GM23338 (cell line): ENCODE measurements at regions not wholly inside any gene's neighbourhood (a gene's known extent, or its start where the extent isn't known, plus 50 kb on each side); places are given as distances from the start of the nearest gene placed in this dataset.

Source experiments
- CREB1 ChIP-seq: fragments of 250-450 bp; sonication (Bioruptor Pico); IDR thresholded peaks from 2 replicates; pipeline ENCODE4 v1.5.0; 2020; ENCODE audit warnings: low read depth, mild to moderate bottlenecking, moderate library complexity
- EZH2 ChIP-seq: fragments of 200-600 bp; sonication (generic); IDR thresholded peaks from one replicate; pipeline ENCODE4 v1.8.0; 2017; ENCODE audit warnings: antibody characterized with exemption, mild to moderate bottlenecking, low read depth; ENCODE audit not compliant: unreplicated experiment
- EZH2phosphoT487 ChIP-seq: fragments of 200-600 bp; sonication (generic); IDR thresholded peaks from one replicate; pipeline ENCODE4 v1.8.1; 2018; ENCODE audit warnings: antibody characterized with exemption; ENCODE audit not compliant: unreplicated experiment
- JUNB ChIP-seq: IDR thresholded peaks from one replicate; pipeline ENCODE4 v1.6.1; 2016; ENCODE audit warnings: antibody characterized with exemption; ENCODE audit not compliant: unreplicated experiment
- NANOG ChIP-seq: IDR thresholded peaks from 2 replicates; pipeline ENCODE4 v1.6.1; 2016; ENCODE audit warnings: antibody characterized with exemption, borderline replicate concordance
- POLR2AphosphoS5 ChIP-seq: IDR thresholded peaks from 2 replicates; pipeline ENCODE4 v1.6.1; 2016; ENCODE audit warnings: antibody characterized with exemption, low read depth
- STAT1 ChIP-seq: IDR thresholded peaks from one replicate; pipeline ENCODE4 v1.6.1; 2016; ENCODE audit warnings: antibody characterized with exemption; ENCODE audit not compliant: unreplicated experiment
- ZNF331 ChIP-seq: fragments of 250-450 bp; sonication (Bioruptor Pico); IDR thresholded peaks from 2 replicates; pipeline ENCODE4 v1.5.0; 2020; ENCODE audit warnings: low read depth, mild to moderate bottlenecking, moderate library complexity
- TF ChIP-seq, protein P1 (sequence below): fragments of 250-450 bp; sonication (Bioruptor Pico); IDR thresholded peaks from 2 replicates; pipeline ENCODE4 v1.5.0; 2020; ENCODE audit warnings: mild to moderate bottlenecking, moderate library complexity
- TF ChIP-seq, protein P2 (sequence below), 2 experiments: fragments of 200-600 bp in 1 of 2; sonication (generic) in 1 of 2; conservative IDR thresholded peaks; 2 replicates each; pipeline versions ENCODE4 v1.5.1 to v1.6.1; 2016 to 2017; ENCODE audit warnings: antibody characterized with exemption in 2 of 2, low read depth in 2 of 2, mild to moderate bottlenecking in 2 of 2, moderate library complexity in 1 of 2

DNA sequence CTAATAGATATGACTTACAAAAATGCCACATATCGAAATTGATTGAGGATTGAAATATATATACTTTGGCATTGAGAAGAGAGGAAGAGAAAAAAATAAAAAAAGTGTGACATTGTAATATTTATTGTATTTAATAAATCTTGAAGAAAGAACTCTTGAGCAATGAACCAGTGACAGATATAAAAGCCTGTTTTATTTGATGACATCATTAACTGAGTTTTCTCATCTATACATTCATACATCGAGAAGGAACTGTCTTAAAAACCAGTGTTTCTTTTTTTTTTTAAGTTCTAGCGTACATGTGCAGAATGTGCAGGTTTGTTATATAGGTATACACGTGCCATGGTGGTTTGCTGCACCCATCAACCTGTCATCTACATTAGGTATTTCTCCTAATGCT, 368.2 kb downstream of the SNAPC1 start (continued):
- TF ChIP-seq, protein P1, sequence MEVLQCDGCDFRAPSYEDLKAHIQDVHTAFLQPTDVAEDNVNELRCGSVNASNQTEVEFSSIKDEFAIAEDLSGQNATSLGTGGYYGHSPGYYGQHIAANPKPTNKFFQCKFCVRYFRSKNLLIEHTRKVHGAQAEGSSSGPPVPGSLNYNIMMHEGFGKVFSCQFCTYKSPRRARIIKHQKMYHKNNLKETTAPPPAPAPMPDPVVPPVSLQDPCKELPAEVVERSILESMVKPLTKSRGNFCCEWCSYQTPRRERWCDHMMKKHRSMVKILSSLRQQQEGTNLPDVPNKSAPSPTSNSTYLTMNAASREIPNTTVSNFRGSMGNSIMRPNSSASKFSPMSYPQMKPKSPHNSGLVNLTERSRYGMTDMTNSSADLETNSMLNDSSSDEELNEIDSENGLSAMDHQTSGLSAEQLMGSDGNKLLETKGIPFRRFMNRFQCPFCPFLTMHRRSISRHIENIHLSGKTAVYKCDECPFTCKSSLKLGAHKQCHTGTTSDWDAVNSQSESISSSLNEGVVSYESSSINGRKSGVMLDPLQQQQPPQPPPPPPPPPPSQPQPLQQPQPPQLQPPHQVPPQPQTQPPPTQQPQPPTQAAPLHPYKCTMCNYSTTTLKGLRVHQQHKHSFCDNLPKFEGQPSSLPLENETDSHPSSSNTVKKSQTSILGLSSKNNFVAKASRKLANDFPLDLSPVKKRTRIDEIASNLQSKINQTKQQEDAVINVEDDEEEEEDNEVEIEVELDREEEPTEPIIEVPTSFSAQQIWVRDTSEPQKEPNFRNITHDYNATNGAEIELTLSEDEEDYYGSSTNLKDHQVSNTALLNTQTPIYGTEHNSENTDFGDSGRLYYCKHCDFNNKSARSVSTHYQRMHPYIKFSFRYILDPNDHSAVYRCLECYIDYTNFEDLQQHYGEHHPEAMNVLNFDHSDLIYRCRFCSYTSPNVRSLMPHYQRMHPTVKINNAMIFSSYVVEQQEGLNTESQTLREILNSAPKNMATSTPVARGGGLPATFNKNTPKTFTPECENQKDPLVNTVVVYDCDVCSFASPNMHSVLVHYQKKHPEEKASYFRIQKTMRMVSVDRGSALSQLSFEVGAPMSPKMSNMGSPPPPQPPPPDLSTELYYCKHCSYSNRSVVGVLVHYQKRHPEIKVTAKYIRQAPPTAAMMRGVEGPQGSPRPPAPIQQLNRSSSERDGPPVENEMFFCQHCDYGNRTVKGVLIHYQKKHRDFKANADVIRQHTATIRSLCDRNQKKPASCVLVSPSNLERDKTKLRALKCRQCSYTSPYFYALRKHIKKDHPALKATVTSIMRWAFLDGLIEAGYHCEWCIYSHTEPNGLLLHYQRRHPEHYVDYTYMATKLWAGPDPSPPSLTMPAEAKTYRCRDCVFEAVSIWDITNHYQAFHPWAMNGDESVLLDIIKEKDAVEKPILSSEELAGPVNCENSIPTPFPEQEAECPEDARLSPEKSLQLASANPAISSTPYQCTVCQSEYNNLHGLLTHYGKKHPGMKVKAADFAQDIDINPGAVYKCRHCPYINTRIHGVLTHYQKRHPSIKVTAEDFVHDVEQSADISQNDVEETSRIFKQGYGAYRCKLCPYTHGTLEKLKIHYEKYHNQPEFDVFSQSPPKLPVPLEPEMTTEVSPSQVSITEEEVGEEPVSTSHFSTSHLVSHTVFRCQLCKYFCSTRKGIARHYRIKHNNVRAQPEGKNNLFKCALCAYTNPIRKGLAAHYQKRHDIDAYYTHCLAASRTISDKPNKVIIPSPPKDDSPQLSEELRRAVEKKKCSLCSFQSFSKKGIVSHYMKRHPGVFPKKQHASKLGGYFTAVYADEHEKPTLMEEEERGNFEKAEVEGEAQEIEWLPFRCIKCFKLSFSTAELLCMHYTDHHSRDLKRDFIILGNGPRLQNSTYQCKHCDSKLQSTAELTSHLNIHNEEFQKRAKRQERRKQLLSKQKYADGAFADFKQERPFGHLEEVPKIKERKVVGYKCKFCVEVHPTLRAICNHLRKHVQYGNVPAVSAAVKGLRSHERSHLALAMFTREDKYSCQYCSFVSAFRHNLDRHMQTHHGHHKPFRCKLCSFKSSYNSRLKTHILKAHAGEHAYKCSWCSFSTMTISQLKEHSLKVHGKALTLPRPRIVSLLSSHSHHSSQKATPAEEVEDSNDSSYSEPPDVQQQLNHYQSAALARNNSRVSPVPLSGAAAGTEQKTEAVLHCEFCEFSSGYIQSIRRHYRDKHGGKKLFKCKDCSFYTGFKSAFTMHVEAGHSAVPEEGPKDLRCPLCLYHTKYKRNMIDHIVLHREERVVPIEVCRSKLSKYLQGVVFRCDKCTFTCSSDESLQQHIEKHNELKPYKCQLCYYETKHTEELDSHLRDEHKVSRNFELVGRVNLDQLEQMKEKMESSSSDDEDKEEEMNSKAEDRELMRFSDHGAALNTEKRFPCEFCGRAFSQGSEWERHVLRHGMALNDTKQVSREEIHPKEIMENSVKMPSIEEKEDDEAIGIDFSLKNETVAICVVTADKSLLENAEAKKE (CRISPR knock-in tag), result no peak
- TF ChIP-seq EZH2 (no peak), EZH2phosphoT487 (no peak), NANOG (no peak), JUNB (no peak), STAT1 (no peak), POLR2AphosphoS5 (no peak), ZNF331 (CRISPR knock-in tag) (no peak), CREB1 (no peak)
- TF ChIP-seq, protein P2, sequence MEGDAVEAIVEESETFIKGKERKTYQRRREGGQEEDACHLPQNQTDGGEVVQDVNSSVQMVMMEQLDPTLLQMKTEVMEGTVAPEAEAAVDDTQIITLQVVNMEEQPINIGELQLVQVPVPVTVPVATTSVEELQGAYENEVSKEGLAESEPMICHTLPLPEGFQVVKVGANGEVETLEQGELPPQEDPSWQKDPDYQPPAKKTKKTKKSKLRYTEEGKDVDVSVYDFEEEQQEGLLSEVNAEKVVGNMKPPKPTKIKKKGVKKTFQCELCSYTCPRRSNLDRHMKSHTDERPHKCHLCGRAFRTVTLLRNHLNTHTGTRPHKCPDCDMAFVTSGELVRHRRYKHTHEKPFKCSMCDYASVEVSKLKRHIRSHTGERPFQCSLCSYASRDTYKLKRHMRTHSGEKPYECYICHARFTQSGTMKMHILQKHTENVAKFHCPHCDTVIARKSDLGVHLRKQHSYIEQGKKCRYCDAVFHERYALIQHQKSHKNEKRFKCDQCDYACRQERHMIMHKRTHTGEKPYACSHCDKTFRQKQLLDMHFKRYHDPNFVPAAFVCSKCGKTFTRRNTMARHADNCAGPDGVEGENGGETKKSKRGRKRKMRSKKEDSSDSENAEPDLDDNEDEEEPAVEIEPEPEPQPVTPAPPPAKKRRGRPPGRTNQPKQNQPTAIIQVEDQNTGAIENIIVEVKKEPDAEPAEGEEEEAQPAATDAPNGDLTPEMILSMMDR (conservative IDR thresholded peaks at IDR 0.05; ENCODE audit: low read depth in 2 of 2), result no peak
